Activated CD4-positive, alpha-beta T cell treated with anti-CD3 and anti-CD28 coated beads, Interleukin-10, Interleukin-2, amounts not matched to agents 100 ng/mL and 50 ng/mL, durations not matched to agents 16 hours and 8 hours (primary cell): ENCODE measurements at regions not wholly inside any gene's neighbourhood (a gene's known extent, or its start where the extent isn't known, plus 50 kb on each side); places are given as distances from the start of the nearest gene placed in this dataset.
"Not testable (repeated sequence)": the region's sequence is repeated elsewhere in the genome, so short reads cannot be mapped to it uniquely, and the experiment has no call there.

Source experiments
- DNase-seq: peaks from one replicate; pipeline ENCODE4 v3.0.0-alpha.2; 2020

DNA sequence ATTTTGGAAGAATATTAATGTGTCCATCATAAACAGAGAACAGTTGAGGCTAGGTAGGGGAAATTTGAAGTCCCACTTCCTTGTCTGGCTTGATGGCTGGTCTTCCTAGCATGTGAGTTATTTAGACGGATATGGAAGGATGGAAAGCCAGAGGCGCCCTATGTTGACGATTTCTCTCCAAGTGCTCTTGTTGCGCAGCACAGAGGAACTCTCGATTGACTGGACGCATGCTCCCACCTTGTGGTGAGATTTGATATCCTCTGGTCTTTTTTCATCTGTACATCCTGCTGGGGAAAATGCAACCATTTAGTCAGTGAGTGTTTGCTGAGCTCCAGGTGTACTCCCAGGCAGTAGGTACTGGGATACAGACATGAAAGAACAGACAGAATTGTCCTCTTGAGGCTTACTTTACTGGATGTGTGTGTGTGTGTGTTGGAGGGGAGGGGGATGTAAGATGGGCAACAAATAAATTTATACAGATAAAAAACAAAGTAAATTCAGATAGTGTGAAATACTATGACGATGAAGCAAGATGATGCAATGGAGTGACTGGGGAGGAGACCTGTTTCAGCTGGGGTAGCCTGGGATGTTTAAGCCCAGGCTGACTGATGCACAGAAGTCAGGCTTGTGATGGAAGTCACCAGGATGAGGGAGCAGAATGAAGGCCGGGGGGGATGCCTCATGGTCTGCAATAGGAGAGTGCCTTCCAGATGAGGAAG is 137.2 kb downstream of the TRIM43 start:
- DNase-seq: peak; percentile 36

- no peak for DNase-seq
Measured at GRCh38 chr2:95729597-95729955, 137.8 kb downstream of the TRIM43 start.

DNA sequence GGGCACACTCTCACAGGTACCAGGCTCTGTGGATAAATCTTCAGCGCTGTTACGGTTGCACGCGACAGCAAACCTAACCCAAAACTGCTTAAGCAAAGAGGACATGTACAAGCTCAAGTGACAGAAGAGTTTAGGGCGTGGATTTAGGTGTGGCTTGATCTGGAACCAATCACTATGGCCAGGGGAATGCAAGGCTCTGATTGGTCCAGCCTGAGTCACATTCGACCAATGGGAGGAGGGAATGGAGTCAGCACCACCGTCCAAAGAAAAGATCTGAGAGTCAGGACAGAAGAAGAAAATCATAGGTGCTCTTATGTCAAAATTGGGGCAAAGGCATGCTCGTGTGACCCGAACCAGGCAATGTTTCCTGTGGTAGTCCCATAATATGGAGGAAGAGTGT is 139.0 kb downstream of the TRIM43 start:
- no peak for DNase-seq

DNA sequence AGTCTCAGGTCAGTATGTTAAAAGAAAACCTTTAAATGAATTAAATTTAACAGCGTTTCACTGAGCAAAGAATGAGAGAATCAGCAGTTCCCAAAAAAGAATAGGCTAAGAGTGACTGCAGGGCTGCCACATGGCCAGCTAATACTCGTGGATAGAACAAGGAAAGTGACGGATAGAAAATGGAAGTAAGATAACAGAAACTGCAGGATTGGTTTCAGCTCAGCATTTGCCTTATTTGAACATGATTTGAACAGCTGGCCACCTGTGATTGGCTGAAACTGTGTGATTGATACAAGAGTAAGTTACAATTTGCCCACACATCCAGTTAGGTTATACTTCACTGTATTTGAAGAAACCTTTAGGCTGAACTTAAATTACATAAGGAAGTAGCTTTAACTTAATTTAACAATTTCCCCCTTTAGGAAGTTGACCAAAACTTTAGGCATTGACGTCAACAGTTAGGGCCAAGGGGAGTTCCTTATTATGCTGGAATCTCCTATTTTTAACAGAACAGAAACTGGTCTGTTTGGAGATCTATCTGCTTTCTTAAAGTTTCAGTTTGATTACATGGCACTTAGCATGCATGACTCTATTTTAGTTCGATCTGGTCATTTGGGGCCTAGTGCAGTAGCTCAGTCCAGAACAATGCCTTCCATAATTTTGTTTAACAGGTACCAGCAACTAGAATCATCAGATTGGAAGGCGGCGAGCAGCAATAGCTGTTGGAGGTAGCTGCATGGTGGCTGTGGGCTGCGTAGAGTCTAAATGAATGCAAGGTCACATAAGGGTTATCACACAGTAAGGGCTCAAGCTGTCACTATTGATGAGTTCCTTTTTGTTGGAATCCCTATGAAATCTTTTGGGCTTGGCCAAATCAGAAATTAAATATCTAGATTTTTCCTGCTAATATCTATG is 143.4 kb downstream of the TRIM43 start:
- no peak for DNase-seq

- DNase-seq: no peak
Measured at GRCh38 chr2:95738301-95738700, 146.5 kb downstream of the TRIM43 start.

- DNase-seq: not testable (repeated sequence)
Measured at GRCh38 chr2:95752126-95752525, 160.3 kb downstream of the TRIM43 start.

DNA sequence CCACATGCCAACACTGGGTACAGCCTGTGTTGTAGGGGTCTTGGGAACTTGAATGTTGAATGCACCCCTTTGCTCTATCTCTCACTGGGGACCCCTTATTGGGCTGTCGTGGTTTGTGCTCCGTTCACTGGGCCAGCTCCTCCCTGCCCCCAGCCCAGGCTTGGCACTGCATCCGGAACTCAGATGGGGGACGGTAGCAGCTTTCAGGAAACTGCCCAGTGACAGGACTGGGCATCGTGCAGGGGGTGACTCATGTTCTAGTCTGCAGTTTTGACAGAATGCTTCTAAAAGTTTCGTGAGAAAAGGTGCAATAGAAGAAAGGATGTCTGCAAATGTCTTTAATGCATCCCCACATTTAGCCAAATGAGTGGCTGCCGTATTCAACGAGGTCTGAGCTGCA is 162.0 kb downstream of the TRIM43 start:
- DNase-seq: not testable (repeated sequence)

DNA sequence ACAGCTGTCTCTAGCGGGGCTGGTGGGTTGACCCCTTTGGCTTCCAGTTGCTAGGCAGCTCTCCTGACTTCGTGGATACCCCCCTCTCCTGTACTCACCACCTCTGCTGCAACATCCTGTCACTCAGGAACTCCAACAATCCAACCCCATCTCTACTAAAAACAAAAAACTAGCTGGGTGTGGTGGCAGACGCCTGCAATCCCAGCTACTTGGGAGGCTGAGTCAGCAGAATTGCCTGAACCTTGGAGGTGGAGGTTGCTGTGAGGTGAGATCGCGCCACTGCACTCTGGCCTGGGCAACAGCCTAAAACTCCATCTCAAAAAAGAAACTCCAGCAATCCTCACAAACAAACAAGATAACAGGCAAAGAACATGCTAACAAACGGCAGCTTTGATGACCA is 162.4 kb downstream of the TRIM43 start:
- not testable (repeated sequence) for DNase-seq

GRCh38 chr2:95754819-95755563 is 163.2 kb downstream of the TRIM43 start:
- DNase-seq: not testable (repeated sequence)

- DNase-seq: not testable (repeated sequence)
Measured at GRCh38 chr2:95755956-95756669, 164.3 kb downstream of the TRIM43 start.

DNA sequence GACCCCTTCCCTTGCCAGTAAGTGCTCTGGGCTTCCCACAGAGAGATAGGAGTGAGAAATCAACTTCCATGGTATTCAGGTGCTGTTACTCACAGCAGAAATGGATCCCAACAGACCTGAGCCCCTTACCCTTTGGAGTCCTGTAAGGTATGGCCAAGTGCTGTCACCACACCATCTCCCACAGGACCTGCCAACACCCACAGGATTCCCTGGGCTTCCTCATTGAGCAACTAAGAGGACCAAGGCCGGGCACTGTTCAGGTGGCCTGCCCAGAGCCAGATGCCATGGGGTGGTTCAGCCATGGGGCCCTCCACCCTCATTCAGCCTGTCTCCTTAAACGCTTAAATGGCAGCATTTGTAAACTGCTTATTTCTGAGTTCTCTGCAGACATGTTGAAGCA is 166.2 kb downstream of the TRIM43 start:
- no peak for DNase-seq

- no peak for DNase-seq
Measured at GRCh38 chr2:95759481-95760246, 167.9 kb downstream of the TRIM43 start.

DNA sequence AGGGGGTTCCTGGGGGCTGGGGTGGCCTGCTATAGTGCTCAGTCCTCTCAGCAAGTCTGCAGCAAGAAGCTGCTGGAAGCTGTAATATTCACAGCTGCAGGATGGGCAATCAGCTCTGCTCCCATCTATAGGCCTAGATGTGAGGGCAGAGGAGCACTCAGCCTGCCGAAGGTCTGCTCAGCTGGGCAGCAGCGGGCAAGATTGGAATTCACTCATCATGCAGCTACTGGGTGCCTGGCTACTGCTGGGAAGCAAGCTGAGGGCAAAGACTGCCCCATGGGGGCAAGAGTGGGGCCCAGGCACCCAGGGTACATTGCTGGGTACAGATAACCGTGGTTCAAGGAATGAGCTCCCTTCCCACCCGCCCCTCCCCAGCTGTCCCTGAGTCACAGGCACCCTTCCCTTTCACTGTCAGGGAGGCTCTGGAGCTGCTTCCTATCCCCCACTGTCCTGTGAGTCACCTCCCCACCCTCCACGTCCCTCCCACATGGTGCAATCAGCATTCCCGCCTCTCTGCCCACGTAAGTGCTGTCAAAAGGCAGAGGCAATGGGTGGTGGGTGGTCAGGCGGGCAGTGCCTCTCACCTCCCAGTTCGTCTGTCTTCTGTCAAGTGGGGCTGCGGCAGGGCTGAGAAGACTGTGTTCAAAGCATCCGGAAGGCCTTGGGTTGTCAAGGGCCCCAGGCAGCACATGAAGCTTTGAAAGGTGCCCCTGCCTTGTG is 169.2 kb downstream of the TRIM43 start:
- DNase-seq: no peak

DNA sequence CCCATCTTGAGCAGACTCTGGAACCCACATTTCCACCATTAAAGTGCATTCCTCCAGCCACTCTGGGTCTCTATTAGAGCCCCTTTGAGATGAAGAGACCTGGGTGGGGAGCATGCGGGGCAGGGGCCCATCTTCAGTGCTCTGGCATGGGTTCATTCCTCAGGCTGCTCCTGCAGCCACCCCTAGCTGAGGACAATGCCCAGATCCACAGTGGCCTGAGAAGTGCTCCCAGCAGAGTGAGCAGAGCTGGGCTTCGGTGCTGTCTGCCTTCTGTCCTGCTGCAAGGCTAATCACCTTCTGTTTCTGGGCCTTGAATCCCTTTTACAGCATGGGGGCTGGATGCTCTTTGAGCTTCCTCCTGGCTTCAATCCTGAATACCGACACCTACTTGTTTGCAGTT is 169.8 kb downstream of the TRIM43 start:
- DNase-seq: no peak

DNA sequence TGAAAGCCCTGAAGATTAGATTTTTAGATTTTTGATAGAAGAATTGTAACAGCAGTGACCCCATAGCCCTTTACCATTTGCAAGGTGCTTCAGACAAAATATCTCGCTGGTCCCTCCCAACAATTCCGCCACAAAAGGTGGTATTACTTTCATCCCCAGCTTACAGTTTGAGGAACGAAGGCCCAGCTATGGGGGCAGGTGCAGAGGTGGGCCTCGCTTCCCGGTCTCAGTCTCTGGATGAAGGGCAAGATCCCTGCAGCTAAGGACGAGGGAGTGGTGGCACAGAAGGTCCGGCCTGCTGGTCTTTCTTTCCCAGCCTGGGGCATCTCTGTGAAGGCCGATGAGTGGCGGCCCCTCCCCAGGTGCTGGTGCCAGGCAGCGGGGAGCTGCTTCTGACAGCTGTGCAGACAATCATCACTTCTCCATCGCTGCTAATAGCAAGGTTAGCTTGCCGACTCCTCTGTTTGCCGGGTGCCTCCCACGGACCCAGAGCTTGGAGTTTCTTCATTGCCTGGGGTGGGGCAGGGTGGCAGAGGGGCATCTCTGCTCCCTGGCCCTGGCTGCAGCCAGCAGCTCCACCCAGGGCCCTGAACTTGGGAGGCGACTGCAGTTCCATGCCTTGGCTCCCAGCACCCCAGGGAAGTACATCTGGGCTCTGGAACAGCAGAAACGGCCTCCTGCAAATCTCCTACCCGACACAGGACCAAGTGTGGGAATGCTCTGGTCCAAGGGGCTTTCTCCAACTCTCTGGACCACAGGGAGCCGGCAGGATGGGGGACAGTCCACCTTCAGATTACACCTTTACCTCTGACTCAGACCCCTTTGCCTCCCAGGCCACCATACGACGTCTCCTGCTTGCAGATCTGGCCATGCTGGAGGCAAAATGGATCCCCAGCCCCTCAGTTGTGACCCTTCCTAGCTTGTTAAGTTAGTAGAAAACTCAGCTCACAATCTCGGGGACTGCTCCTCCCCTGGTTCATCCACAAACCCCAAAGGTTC is 170.5 kb downstream of the TRIM43 start:
- not testable (repeated sequence) for DNase-seq

DNA sequence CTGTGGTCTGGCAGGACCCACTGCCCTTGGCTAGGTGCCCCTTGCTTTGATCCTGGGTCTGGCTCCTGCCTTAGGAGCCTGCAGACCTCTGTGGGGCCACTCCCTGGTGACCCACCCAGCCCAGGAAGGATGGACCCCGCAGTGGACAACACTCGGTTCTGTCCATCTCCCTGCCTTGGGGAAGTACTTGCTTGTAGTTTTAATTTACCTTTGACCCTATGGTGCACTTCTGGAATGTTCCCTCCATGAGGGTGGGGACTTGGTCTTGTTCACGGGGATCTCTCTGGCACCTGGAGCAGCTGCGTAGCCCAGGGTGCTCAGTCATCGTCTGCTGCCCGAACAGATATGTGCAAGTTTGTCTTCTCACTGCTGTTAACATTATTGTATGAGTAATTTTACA is 171.3 kb downstream of the TRIM43 start:
- DNase-seq: not testable (repeated sequence)

DNA sequence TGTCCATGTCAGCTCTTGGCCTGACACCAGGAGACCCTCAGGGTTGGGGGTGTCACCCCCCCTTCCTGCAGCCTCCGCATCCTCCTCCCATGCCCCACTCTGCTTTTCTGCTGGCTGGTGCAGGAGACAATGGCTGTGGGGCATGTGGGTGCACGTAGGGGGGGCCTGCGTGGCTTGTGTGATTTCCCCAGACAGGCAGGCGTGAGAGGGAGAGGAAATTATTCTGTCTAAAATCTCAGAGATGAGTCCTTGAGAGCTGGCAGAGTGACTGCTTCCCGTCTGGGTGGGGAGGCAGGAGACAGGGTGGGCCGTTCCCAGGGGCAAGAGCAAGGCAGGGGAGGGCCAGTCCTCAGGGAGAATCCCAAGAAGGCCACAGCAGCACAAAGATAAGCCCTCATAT is 173.2 kb downstream of the TRIM43 start:
- not testable (repeated sequence) for DNase-seq

- not testable (repeated sequence) for DNase-seq
Measured at GRCh38 chr2:95765925-95766910, 174.4 kb downstream of the TRIM43 start.

DNA sequence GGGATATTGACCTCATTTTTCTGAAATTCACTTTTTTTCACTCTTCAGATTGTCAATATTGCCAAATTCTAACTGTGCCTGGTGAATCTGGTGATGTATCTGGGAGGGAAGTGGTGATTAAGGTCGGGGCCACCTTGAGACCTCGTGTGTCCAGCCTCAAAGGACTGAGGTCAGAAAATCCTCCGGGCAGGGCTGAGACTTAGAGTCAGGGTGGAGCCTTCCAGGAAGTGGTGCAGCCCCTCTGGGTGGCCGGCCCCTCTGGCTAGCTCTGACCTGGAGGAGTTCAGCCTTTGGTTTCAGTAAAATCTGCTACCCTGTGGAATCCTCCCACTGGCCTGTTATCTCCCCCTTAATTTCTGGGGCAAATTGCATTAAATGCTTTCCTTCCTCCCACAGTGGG is 175.7 kb downstream of the TRIM43 start:
- not testable (repeated sequence) for DNase-seq
